Natural killer cell (primary cell): ENCODE measurements at regions not wholly inside any gene's neighbourhood (a gene's known extent, or its start where the extent isn't known, plus 50 kb on each side); places are given as distances from the start of the nearest gene placed in this dataset.

ENCODE experiments used
- ATAC-seq, 3 donors: fragments of 150-1000 bp in 2 of 3; fragments of 200-7000 bp in 1 of 3; cut with Tn5 transposase; 1 replicate in 1 of 3; 2 replicates in 2 of 3; pipeline ENCODE4 v1.10.0; 2021; ENCODE audit warnings: mild to moderate bottlenecking in 2 of 3, moderate library complexity in 2 of 3
- DNase-seq, 2 donors: peaks; one replicate each; pipeline versions ENCODE4 v3.0.0 to v3.0.0-alpha.2; 2013 to 2021; ENCODE audit warnings: mixed read lengths in 1 of 2
- H3K27ac ChIP-seq: one replicate; pipeline ENCODE4 v1.5.1; 2013; ENCODE audit warnings: mild to moderate bottlenecking, low read length
- H3K27me3 ChIP-seq: one replicate; pipeline ENCODE4 v1.6.1; 2013; ENCODE audit warnings: low read length; ENCODE audit not compliant: control insufficient read depth, insufficient read depth
- H3K36me3 ChIP-seq: one replicate; pipeline ENCODE4 v1.6.1; 2013; ENCODE audit warnings: low read length; ENCODE audit not compliant: control insufficient read depth, insufficient read depth
- H3K4me1 ChIP-seq: one replicate; pipeline ENCODE4 v1.6.1; 2013; ENCODE audit warnings: low read length; ENCODE audit not compliant: control insufficient read depth, insufficient read depth
- H3K4me3 ChIP-seq: one replicate; pipeline ENCODE4 v1.5.1; 2013; ENCODE audit warnings: low read length
- H3K9me3 ChIP-seq: one replicate; pipeline ENCODE4 v1.6.1; 2013; ENCODE audit warnings: low read length; ENCODE audit not compliant: control insufficient read depth, insufficient read depth
- H3K27ac Mint-ChIP-seq, 2 donors: one replicate each; pipeline ENCODE4 v1.8.0; 2022; ENCODE audit warnings: mild to moderate bottlenecking in 2 of 2, mixed read lengths in 2 of 2, moderate library complexity in 1 of 2
- H3K27me3 Mint-ChIP-seq, 2 donors: one replicate each; pipeline ENCODE4 v1.8.0; 2022; ENCODE audit warnings: low read depth in 2 of 2, mixed read lengths in 2 of 2
- H3K36me3 Mint-ChIP-seq: one replicate; pipeline ENCODE4 v1.8.0; 2022; ENCODE audit warnings: mixed read lengths
- H3K4me1 Mint-ChIP-seq, 2 donors: one replicate each; pipeline ENCODE4 v1.8.0; 2022; ENCODE audit warnings: mixed read lengths in 2 of 2
- H3K4me3 Mint-ChIP-seq: one replicate; pipeline ENCODE4 v1.8.0; 2022; ENCODE audit warnings: mild to moderate bottlenecking, moderate library complexity, mixed read lengths
- H3K9me3 Mint-ChIP-seq, 2 donors: one replicate each; pipeline ENCODE4 v1.8.0; 2022; ENCODE audit warnings: mixed read lengths in 2 of 2
- CTCF ChIP-seq: fragments of 200-600 bp; IDR thresholded peaks from one replicate; pipeline ENCODE4 v1.8.0; 2022; ENCODE audit warnings: antibody characterized with exemption
- WGBS: methylation state at CpG from one replicate; pipeline ENCODE4 v1.1.7; 2013; ENCODE audit warnings: missing lambda C conversion rate; ENCODE audit not compliant: insufficient coverage; 5-methylcytosine and 5-hydroxymethylcytosine counted together
- intact Hi-C: fragments of 100-400 bp; cut with micrococcal nuclease; formaldehyde crosslinking; loops from one replicate; pipeline ENCODE4 v1.14.2; 2022

DNA sequence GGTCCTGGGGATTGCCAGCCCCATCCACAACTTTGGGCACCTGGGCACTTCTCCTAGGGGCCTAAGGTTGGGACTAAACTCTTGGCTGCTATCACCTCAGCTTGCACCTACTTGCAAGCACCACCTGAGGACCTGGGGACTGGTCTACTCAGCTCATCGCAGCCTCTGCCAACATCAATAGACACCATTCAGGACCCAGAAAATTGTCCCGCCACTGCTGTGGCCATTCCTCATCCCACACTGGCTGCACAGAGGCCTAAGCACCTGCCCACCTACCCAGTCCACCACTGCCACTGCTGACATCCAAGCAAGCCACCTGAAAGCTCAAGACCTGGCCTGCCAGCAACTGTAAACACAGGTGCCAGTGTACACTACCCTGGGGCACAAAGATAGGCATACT, 234.1 kb downstream of the STK31 start:
- H3K27me3 Mint-ChIP-seq: peaks cover 12 to 22% of the 10 kb centered on the region in 2 donors
- no peak for TF ChIP-seq CTCF
- H3K9me3 Mint-ChIP-seq: peaks cover 4 to 7% of the 10 kb centered on the region in 2 donors
- peaks cover 13% of the 10 kb centered on the region for H3K36me3 Mint-ChIP-seq
- H3K27me3 ChIP-seq: peaks cover 7% of the 10 kb centered on the region
- peaks cover 5% of the 10 kb centered on the region for H3K9me3 ChIP-seq
- H3K4me3 ChIP-seq: no peak overlapping the region
- intact Hi-C loops: no loop called here
- no peak overlapping the region for H3K27ac Mint-ChIP-seq
- no peaks in the 10 kb centered on the region for H3K36me3 ChIP-seq
- WGBS: 96% methylated on average over 2 of the region's 2 CpGs
- no peaks in the 10 kb centered on the region for H3K4me1 ChIP-seq
- H3K4me3 Mint-ChIP-seq: no peak overlapping the region
- ATAC-seq: no peak
- DNase-seq: no peak
- H3K4me1 Mint-ChIP-seq: no peaks in the 10 kb centered on the region
- no peak overlapping the region for H3K27ac ChIP-seq

- TF ChIP-seq CTCF: no peak
- Histone ChIP-seq H3K4me1 (no peaks in the 10 kb centered on the region), H3K36me3 (no peaks in the 10 kb centered on the region), H3K27me3 (peaks cover 5% of the 10 kb centered on the region), H3K4me3 (no peak overlapping the region), H3K27ac (no peak overlapping the region), H3K9me3 (peaks cover 5% of the 10 kb centered on the region)
- ATAC-seq (no peak), DNase-seq (no peak)
- intact Hi-C loops: no loop called here
- Mint-ChIP-seq H3K27ac (no peak overlapping the region), H3K36me3 (peaks cover 13% of the 10 kb centered on the region), H3K27me3 (peaks cover 9 to 22% of the 10 kb centered on the region in 2 donors), H3K4me3 (no peak overlapping the region), H3K9me3 (peaks cover 4 to 7% of the 10 kb centered on the region in 2 donors), H3K4me1 (no peaks in the 10 kb centered on the region)
Measured at GRCh38 chr7:23945472-23945871, 235.5 kb downstream of the STK31 start.

DNA sequence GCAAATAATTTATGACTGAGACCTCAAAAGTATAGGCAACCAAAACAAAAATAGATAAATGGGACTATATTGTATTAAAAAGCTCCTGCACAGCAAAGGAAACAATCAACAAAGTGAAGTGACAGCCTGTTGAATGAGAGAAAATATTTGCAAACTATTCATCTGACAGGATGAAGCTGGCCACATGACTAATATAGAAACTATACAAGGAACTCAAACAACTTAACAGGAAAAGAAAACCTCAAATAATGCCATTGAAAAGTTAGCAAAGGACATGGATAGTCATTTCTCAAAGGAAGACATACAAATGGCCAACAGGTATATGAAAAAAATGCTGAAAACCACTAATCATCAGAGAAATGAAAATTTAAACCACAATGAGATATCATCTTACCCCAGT, 245.1 kb downstream of the STK31 start:
- H3K4me1 Mint-ChIP-seq: no peaks in the 10 kb centered on the region
- H3K27me3 Mint-ChIP-seq: peaks cover 0 to 8% of the 10 kb centered on the region in 2 donors
- no peak overlapping the region for H3K27ac ChIP-seq
- no peaks in the 10 kb centered on the region for H3K27me3 ChIP-seq
- no peaks in the 10 kb centered on the region for H3K4me1 ChIP-seq
- no peak overlapping the region for H3K27ac Mint-ChIP-seq
- no peak overlapping the region for H3K4me3 ChIP-seq
- H3K36me3 Mint-ChIP-seq: no peaks in the 10 kb centered on the region
- DNase-seq (no peak), ATAC-seq (no peak)
- no peaks in the 10 kb centered on the region for H3K36me3 ChIP-seq
- no peak overlapping the region for H3K4me3 Mint-ChIP-seq
- peaks cover 0 to 3% of the 10 kb centered on the region in 2 donors for H3K9me3 Mint-ChIP-seq
- intact Hi-C loops: no loop called here
- no peaks in the 10 kb centered on the region for H3K9me3 ChIP-seq
- no peak for TF ChIP-seq CTCF

- Mint-ChIP-seq H3K27me3 (peaks cover 1 to 8% of the 10 kb centered on the region in 2 donors), H3K4me3 (no peak overlapping the region), H3K27ac (no peak overlapping the region), H3K4me1 (no peaks in the 10 kb centered on the region), H3K9me3 (peaks cover 0 to 3% of the 10 kb centered on the region in 2 donors), H3K36me3 (no peaks in the 10 kb centered on the region)
- DNase-seq (no peak), ATAC-seq (no peak)
- intact Hi-C loops: no loop called here
- Histone ChIP-seq H3K36me3 (no peaks in the 10 kb centered on the region), H3K27me3 (no peaks in the 10 kb centered on the region), H3K4me1 (no peaks in the 10 kb centered on the region), H3K4me3 (no peak overlapping the region), H3K9me3 (no peaks in the 10 kb centered on the region), H3K27ac (no peak overlapping the region)
- TF ChIP-seq CTCF: no peak
- 82% methylated on average over 4 of the region's 4 CpGs for WGBS
Measured at GRCh38 chr7:23955600-23956149, 245.7 kb downstream of the STK31 start.
